Psoas muscle (tissue), 7 donors: ENCODE measurements at regions not wholly inside any gene's neighbourhood (a gene's known extent, or its start where the extent isn't known, plus 50 kb on each side); places are given as distances from the start of the nearest gene placed in this dataset.

Source experiments
- ATAC-seq, 4 donors: fragments of 200-7000 bp; cut with Tn5 transposase; one replicate each; pipeline ENCODE4 v1.9.1; 2020; ENCODE audit warnings: moderate library complexity in 3 of 4, mild to moderate bottlenecking in 2 of 4
- DNase-seq, 2 donors: peaks; one replicate each; pipeline ENCODE4 v3.0.0-alpha.2; 2020
- H3K27ac ChIP-seq: fragments of 200-600 bp; one replicate; pipeline ENCODE4 v1.8.0; 2022
- H3K27me3 ChIP-seq, 3 donors: fragments of 200-600 bp in 1 of 3; one replicate each; pipeline versions ENCODE4 v1.6.1 to v1.8.0; 2013 to 2022; ENCODE audit warnings: low read length in 2 of 3, mild to moderate bottlenecking in 2 of 3, moderate library complexity in 1 of 3; ENCODE audit not compliant: insufficient read depth in 3 of 3
- H3K36me3 ChIP-seq, 2 donors: fragments of 200-600 bp in 1 of 2; one replicate each; pipeline versions ENCODE4 v1.6.1 to v1.8.0; 2013 to 2022; ENCODE audit warnings: low read depth in 1 of 2, mild to moderate bottlenecking in 1 of 2, moderate library complexity in 1 of 2; ENCODE audit not compliant: insufficient read depth in 1 of 2
- H3K4me1 ChIP-seq: fragments of 200-600 bp; one replicate; pipeline ENCODE4 v1.8.0; 2022
- H3K4me3 ChIP-seq: fragments of 200-600 bp; one replicate; pipeline ENCODE4 v1.8.0; 2022; ENCODE audit warnings: mild to moderate bottlenecking
- H3K9me3 ChIP-seq: fragments of 200-600 bp; one replicate; pipeline ENCODE4 v1.8.0; 2022
- WGBS, 3 donors: extraction: QIAGEN DNeasy Blood & Tissue Kit; methylation state at CpG; one replicate each; pipeline versions ENCODE4 v1.1.6 to v1.1.7; 2013; 5-methylcytosine and 5-hydroxymethylcytosine counted together
- intact Hi-C, 2 donors: fragments of 100-400 bp; cut with DNase I; formaldehyde crosslinking; loops; one replicate each; pipeline versions ENCODE4 v1.11.0 to v1.14.2; 2022
- TF ChIP-seq, protein P1 (sequence below): fragments of 200-600 bp; IDR thresholded peaks from one replicate; pipeline ENCODE4 v1.8.0; 2022; ENCODE audit warnings: antibody characterized with exemption
- donor health status: healthy with polysubstance abuse.
- donor health status: DM: no; HTN: no; CAD: no; lungs with moderate emphysema.
- donor health status: Bipolar disorder and iron deficiency.
- donor health status: healthy.
- donor health status: DM: yes; HTN: yes; CAD: no.
- donor health status: DM: no; HTN: no; CAD: no.
- donor health status: DM: yes; HTN: yes; CAD: no.

- WGBS, 3 donors: 20 to 37% (median 25%) methylated on average over 10 of the region's 10 CpGs
- ATAC-seq (peak; percentile 49 to 86 (median 74)), DNase-seq (no peak)
- Histone ChIP-seq H3K9me3 (no peaks in the 10 kb centered on the region), H3K36me3 (no peaks in the 10 kb centered on the region), H3K4me1 (no peaks in the 10 kb centered on the region), H3K27ac (no peak overlapping the region), H3K27me3 (no peaks in the 10 kb centered on the region), H3K4me3 (no peak overlapping the region)
- TF ChIP-seq, protein P1, sequence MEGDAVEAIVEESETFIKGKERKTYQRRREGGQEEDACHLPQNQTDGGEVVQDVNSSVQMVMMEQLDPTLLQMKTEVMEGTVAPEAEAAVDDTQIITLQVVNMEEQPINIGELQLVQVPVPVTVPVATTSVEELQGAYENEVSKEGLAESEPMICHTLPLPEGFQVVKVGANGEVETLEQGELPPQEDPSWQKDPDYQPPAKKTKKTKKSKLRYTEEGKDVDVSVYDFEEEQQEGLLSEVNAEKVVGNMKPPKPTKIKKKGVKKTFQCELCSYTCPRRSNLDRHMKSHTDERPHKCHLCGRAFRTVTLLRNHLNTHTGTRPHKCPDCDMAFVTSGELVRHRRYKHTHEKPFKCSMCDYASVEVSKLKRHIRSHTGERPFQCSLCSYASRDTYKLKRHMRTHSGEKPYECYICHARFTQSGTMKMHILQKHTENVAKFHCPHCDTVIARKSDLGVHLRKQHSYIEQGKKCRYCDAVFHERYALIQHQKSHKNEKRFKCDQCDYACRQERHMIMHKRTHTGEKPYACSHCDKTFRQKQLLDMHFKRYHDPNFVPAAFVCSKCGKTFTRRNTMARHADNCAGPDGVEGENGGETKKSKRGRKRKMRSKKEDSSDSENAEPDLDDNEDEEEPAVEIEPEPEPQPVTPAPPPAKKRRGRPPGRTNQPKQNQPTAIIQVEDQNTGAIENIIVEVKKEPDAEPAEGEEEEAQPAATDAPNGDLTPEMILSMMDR: no peak
- intact Hi-C loops: no loop called here
These were observed 84.3 kb upstream of the SLC1A3 start for GRCh38 chr5:36521838-36522745.

DNA sequence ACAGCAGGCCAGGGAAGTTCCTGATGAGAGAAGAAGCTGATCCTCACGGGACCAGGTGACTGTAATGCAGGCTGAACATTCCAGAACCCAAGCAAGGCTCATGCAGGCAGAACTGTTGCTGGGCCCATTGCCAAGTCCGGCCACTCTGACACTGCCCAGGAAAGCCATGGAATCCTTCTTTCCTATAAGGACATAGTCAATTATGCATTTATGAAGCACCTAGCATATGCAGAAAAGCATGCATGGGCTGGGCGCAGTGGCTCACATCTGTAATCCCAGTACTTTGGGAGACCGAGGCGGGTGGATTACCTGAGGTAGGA lies 83.7 kb upstream of the SLC1A3 start:
- Histone ChIP-seq H3K4me3 (no peak overlapping the region), H3K36me3 (no peaks in the 10 kb centered on the region), H3K27me3 (no peaks in the 10 kb centered on the region), H3K27ac (no peak overlapping the region), H3K4me1 (no peaks in the 10 kb centered on the region), H3K9me3 (no peaks in the 10 kb centered on the region)
- 72 to 79% (median 73%) methylated on average over 5 of the region's 5 CpGs for WGBS, 3 donors
- DNase-seq: no peak
- ATAC-seq: no peak
- intact Hi-C loops: no loop called here
- TF ChIP-seq, protein P1: no peak

DNA sequence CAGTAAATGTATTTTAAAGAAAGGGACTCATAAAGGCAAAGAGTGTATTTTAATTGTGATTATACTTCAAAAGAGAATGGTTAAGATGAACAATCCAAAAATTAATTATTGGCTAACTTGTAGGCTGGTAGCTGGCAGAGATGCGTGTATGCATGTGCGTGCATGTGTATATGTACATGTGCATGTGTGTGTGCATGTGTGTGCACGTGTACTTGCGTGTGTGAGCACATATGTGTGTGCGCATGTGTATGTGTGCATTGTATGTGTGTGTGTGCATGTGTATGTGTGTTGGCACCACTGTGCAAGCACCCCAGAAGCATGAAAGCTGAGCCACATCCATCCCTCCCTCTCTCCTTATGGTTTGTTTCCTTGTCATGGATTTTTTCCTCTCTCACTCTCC lies 83.0 kb upstream of the SLC1A3 start:
- no peaks in the 10 kb centered on the region for H3K4me1 ChIP-seq
- no peak overlapping the region for H3K27ac ChIP-seq
- WGBS, 3 donors: 96 to 97% (median 96%) methylated on average over 5 of the region's 5 CpGs
- H3K27me3 ChIP-seq: no peaks in the 10 kb centered on the region
- H3K36me3 ChIP-seq: no peaks in the 10 kb centered on the region
- no peak for DNase-seq
- no peaks in the 10 kb centered on the region for H3K9me3 ChIP-seq
- no peak overlapping the region for H3K4me3 ChIP-seq
- TF ChIP-seq, protein P1: no peak
- no peak for ATAC-seq
- intact Hi-C loops: no loop called here

DNA sequence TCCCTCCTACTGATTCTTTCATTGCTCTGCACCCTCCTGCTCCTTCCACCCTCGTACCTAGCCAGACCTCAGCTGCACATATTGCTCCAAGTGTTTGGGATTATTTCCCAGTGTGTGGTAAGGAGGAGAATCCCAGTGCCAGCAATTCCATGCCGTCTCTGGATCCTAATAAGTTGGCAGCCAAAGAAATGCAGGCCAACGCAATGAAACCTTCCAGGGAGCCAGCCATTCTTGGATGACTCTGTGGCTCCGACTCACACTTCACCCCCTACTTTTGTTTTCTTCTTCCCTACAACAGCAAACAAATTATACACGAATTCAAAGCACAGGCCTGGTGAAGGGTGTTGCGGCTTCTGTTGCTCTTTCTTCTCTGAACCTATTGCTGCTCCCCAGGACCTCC lies 82.5 kb upstream of the SLC1A3 start:
- DNase-seq (no peak), ATAC-seq (no peak)
- intact Hi-C loops: no loop called here
- WGBS, 3 donors: 37 to 57% (median 47%) methylated on average over 6 of the region's 6 CpGs
- Histone ChIP-seq H3K27me3 (no peaks in the 10 kb centered on the region), H3K9me3 (no peaks in the 10 kb centered on the region), H3K4me3 (no peak overlapping the region), H3K36me3 (no peaks in the 10 kb centered on the region), H3K27ac (no peak overlapping the region), H3K4me1 (no peaks in the 10 kb centered on the region)
- TF ChIP-seq, protein P1: no peak

- Histone ChIP-seq H3K9me3 (no peaks in the 10 kb centered on the region), H3K36me3 (no peaks in the 10 kb centered on the region), H3K27ac (no peak overlapping the region), H3K4me3 (no peak overlapping the region), H3K4me1 (no peaks in the 10 kb centered on the region), H3K27me3 (no peaks in the 10 kb centered on the region)
- TF ChIP-seq, protein P1: no peak
- no peak for ATAC-seq
- 93 to 97% (median 94%) methylated on average over 5 of the region's 5 CpGs for WGBS, 3 donors
- intact Hi-C loops: no loop called here
- DNase-seq: no peak
These were observed 79.9 kb upstream of the SLC1A3 start for GRCh38 chr5:36526537-36526936.
